AG10803 (cell line): ENCODE measurements at regions not wholly inside any gene's neighbourhood (a gene's known extent, or its start where the extent isn't known, plus 50 kb on each side); places are given as distances from the start of the nearest gene placed in this dataset.

Experiments
- DNase-seq: peaks from one replicate; pipeline ENCODE4 v3.0.0; 2010; ENCODE audit warnings: low read depth
- H3K4me3 ChIP-seq: 2 replicates; pipeline ENCODE4 v1.5.1; 2011; ENCODE audit warnings: mild to moderate bottlenecking, low read length, control low read depth
- TF ChIP-seq, protein P1 (sequence below): conservative IDR thresholded peaks from 2 replicates; pipeline ENCODE4 v1.5.1; 2011; ENCODE audit warnings: mild to moderate bottlenecking, low read length, control low read depth, inconsistent platforms

DNA sequence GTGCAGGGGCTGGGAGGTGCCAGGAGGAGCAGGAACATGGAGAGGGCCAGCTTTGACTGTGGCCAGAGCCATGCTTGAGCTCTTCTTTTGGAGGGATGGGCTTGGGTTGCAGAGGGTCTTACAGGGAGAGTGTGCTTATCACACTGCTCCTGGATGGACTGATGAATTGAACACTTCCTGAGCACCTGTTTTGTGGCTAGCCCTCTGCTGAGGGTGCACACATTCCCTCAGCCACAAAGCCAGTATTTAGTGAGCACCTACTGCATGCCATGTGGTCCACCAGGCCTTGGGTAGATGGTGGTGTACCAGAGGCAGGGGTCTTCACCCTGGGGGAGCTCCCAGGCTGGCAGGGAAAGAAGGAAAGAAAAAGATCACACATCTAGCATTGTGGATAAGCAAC, 118.9 kb downstream of the SLC25A47 start:
- no peak overlapping the region for H3K4me3 ChIP-seq
- no peak for DNase-seq
- TF ChIP-seq, protein P1, sequence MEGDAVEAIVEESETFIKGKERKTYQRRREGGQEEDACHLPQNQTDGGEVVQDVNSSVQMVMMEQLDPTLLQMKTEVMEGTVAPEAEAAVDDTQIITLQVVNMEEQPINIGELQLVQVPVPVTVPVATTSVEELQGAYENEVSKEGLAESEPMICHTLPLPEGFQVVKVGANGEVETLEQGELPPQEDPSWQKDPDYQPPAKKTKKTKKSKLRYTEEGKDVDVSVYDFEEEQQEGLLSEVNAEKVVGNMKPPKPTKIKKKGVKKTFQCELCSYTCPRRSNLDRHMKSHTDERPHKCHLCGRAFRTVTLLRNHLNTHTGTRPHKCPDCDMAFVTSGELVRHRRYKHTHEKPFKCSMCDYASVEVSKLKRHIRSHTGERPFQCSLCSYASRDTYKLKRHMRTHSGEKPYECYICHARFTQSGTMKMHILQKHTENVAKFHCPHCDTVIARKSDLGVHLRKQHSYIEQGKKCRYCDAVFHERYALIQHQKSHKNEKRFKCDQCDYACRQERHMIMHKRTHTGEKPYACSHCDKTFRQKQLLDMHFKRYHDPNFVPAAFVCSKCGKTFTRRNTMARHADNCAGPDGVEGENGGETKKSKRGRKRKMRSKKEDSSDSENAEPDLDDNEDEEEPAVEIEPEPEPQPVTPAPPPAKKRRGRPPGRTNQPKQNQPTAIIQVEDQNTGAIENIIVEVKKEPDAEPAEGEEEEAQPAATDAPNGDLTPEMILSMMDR = no peak

- H3K4me3 ChIP-seq = no peak overlapping the region
- DNase-seq = no peak
- TF ChIP-seq, protein P1 = no peak
Measured at GRCh38 chr14:100442498-100443490, 119.7 kb downstream of the SLC25A47 start.

DNA sequence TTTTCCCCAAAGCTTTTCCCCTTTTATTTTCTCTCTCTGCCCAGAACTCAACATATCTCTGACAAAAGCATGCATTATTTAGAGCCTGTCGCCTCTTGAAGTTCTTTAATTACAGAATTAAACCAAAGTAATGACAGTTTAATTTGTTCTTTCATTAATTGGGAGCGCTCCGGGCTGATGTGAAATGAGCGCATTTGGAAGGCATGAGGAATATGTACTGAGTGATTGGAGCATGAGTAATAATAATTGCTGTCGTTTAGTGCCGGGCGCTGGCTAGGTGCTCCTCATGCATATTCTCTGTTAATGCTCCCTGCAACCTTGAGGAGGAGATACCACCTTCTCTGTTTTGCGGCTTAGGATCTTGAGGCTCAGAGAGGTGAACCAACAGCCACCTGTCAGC, 120.5 kb downstream of the SLC25A47 start:
- TF ChIP-seq, protein P1 = no peak
- H3K4me3 ChIP-seq = no peak overlapping the region
- DNase-seq = peak; percentile 44

DNA sequence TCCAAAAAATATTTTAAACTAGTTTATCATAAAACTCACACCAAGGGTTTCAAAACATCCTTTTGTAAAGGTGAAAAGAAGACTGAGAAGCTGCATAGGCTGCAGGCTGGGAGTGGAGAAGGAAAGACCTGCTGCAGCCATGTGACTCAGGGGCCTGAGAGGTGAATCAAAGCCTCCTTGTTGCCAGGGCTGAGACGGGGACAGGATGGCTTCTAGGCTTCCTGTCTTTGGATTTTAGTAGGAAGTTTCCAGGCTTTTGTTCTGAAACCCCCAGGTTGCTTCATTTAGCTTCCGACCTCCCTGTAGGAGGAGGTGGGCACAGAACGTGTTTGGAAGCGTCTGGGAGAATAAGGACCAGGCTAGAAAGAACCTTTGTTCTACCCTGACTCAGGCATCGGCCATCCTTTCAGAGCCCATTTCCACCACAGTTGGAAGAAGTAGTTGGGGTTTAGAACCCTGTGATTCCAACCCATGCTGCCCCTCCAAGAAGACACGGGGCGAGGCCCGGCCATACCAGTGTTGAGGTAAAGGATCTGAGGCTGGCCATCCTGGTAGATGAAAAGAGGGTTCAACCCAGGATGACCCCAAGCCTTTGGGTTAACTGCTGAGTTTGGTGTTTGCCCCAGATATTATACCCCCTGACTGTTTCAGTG, 122.4 kb downstream of the SLC25A47 start:
- TF ChIP-seq, protein P1 = no peak
- DNase-seq = no peak
- no peak overlapping the region for H3K4me3 ChIP-seq

- no peak for DNase-seq
- TF ChIP-seq, protein P1 = no peak
- no peak overlapping the region for H3K4me3 ChIP-seq
Measured at GRCh38 chr14:100446572-100446971, 123.4 kb downstream of the SLC25A47 start.

DNA sequence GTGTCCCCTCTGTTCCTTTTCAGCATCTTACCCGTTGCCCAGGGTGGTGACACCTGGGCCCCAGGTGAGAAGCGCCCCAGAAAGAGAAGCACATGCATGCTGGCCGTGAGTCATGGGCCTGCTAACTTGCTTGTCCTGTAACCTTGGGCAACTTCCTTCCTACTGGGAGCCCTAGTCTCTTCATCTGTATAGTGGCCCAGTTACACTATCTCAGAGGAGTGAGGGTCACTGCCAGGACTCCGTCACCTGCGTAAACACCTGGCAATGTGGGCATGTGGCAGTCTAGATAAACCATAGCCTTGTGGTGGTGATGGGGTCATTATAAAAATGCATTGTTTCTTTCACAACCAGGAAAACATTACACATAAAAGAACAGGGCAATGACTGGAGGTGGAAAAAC, 125.2 kb downstream of the SLC25A47 start:
- DNase-seq = no peak

More for the DNA sequence above, 125.2 kb downstream of the SLC25A47 start:
- TF ChIP-seq, protein P1 = no peak
- H3K4me3 ChIP-seq = no peak overlapping the region
